ENCODE measurements at regions not wholly inside any gene's neighbourhood (a gene's known extent, or its start where the extent isn't known, plus 50 kb on each side); places are given as distances from the start of the nearest gene placed in this dataset.

DNA sequence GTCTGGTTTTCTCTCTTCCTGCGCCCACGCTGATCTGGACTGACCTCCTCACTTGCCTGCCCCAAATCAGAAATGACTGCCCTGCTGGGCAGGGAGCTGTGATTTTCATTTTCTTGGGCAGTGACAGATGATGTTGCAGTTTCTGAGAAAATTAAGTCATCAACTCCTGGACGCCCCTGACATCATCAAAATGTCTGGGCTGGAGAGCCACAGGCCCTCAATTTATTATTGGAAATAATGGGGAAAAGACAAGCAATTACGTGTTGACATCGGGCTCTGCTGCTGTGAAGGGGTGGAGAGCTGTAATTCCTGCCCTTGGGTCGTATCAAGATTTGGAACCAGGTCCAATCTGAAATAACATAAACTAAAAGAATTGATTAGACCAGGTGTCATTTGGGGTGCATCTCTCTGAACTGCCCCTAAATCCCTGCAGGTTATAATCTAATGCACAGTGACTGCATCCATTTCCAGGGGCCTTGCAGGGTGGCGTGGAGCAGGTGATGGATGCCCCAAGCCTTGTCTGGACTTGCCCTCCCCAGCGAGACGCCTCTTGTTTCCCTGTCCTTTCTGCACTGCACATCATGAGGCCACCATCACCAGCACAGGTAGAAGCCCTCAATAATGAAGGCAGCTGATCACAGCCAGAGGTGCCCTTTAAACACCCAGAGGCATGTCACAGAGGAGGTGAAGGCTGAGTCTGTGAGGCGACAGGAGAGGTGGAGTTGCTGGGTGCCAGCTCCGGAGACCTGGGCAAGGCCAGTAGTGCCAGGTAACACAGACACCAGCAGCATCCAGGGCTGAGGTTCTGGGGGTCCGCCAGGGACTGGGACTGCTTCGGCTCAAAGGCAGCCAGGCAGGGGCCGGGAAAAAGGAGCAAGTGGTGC lies 98.7 kb downstream of the HTR5A start:
- peaks cover 0 to 29% (median 0%) of the 10 kb centered on the region in 3 donors for H3K27me3 ChIP-seq
- no peak for DNase-seq
- no peaks in the 10 kb centered on the region for H3K9me3 ChIP-seq
- intact Hi-C loops (cut with DNase I; ENCODE audit: low total_unique reads) = no loop called here
- H3K4me1 ChIP-seq = no peaks in the 10 kb centered on the region
- no peaks in the 10 kb centered on the region for H3K36me3 ChIP-seq
- no peak overlapping the region for H3K4me3 ChIP-seq
- H3K27ac ChIP-seq = no peak overlapping the region
- TF ChIP-seq POLR2AphosphoS5 (IDR thresholded peaks at IDR 0.05) (no peak), CTCF (IDR thresholded peaks at IDR 0.05) (no peak), POLR2A (IDR thresholded peaks at IDR 0.05) (no peak), EP300 (IDR thresholded peaks at IDR 0.05) (no peak)
- 81 to 86% (median 85%) methylated on average over 11 to 14 of the region's 14 CpGs for WGBS, 5 donors

- 69 to 78% (median 71%) methylated on average over 9 to 13 of the region's 13 CpGs for WGBS, 5 donors
Observed at GRCh38 chr7:155169498-155170065, 99.5 kb downstream of the HTR5A start.

GRCh38 chr7:155170331-155170730 lies 100.2 kb downstream of the HTR5A start:
- intact Hi-C loops (cut with DNase I; ENCODE audit: low total_unique reads) = no loop called here
- no peaks in the 10 kb centered on the region for H3K36me3 ChIP-seq
- H3K27ac ChIP-seq = no peak overlapping the region
- H3K9me3 ChIP-seq = no peaks in the 10 kb centered on the region
- no peaks in the 10 kb centered on the region for H3K4me1 ChIP-seq
- no peak overlapping the region for H3K4me3 ChIP-seq
- no peak for DNase-seq
- no peak for TF ChIP-seq POLR2AphosphoS5 (IDR thresholded peaks at IDR 0.05)
- no peak for TF ChIP-seq CTCF (IDR thresholded peaks at IDR 0.05)
- no peak for TF ChIP-seq EP300 (IDR thresholded peaks at IDR 0.05)
- no peak for TF ChIP-seq POLR2A (IDR thresholded peaks at IDR 0.05)
- 76 to 90% (median 83%) methylated on average over 8 of the region's 8 CpGs for WGBS, 5 donors
- H3K27me3 ChIP-seq = peaks cover 0 to 32% (median 0%) of the 10 kb centered on the region in 3 donors

More at GRCh38 chr7:155169498-155170065, 99.5 kb downstream of the HTR5A start:
- no peaks in the 10 kb centered on the region for H3K9me3 ChIP-seq
- no peaks in the 10 kb centered on the region for H3K36me3 ChIP-seq
- no peak overlapping the region for H3K4me3 ChIP-seq
- H3K27ac ChIP-seq = no peak overlapping the region
- TF ChIP-seq POLR2AphosphoS5 (IDR thresholded peaks at IDR 0.05) (no peak), EP300 (IDR thresholded peaks at IDR 0.05) (no peak), CTCF (IDR thresholded peaks at IDR 0.05) (no peak)
- DNase-seq = no peak
- H3K4me1 ChIP-seq = no peaks in the 10 kb centered on the region
- H3K27me3 ChIP-seq = peaks cover 0 to 32% (median 0%) of the 10 kb centered on the region in 3 donors
- intact Hi-C loops (cut with DNase I; ENCODE audit: low total_unique reads) = no loop called here

GRCh38 chr7:155172141-155172540 lies 102.0 kb downstream of the HTR5A start:
- 53 to 68% (median 65%) methylated on average over 5 of the region's 5 CpGs for WGBS, 5 donors
- peaks cover 0 to 3% (median 0%) of the 10 kb centered on the region in 4 donors for H3K9me3 ChIP-seq
- peak in 1 of 2 donors; percentile 17 for DNase-seq
- H3K4me3 ChIP-seq = no peak overlapping the region
- no peak for TF ChIP-seq EP300 (IDR thresholded peaks at IDR 0.05)
- no peak for TF ChIP-seq POLR2A (IDR thresholded peaks at IDR 0.05)
- no peak overlapping the region for H3K27ac ChIP-seq
- H3K27me3 ChIP-seq = peaks cover 0 to 28% (median 0%) of the 10 kb centered on the region in 3 donors
- no peaks in the 10 kb centered on the region for H3K4me1 ChIP-seq
- intact Hi-C loops (cut with DNase I; ENCODE audit: low total_unique reads) = no loop called here
- no peaks in the 10 kb centered on the region for H3K36me3 ChIP-seq
